GM12892 (cell line): ENCODE measurements at regions not wholly inside any gene's neighbourhood (a gene's known extent, or its start where the extent isn't known, plus 50 kb on each side); places are given as distances from the start of the nearest gene placed in this dataset.

ENCODE experiments used
- DNase-seq: peaks from one replicate; pipeline ENCODE4 v3.0.0; 2011; ENCODE audit not compliant: insufficient read length
- FAIRE-seq: peaks from 2 replicates; lab custom pipeline; 2011; peaks lifted over from hg19 to GRCh38; lab: Jason Lieb, UNC
- POLR2A ChIP-seq: IDR thresholded peaks from 2 replicates; pipeline ENCODE4 v1.6.1; 2011; ENCODE audit warnings: low read depth, low read length, control low read depth
- POLR2AphosphoS5 ChIP-seq: IDR thresholded peaks from 2 replicates; pipeline ENCODE4 v1.6.1; 2011; ENCODE audit warnings: low read depth, low read length, control low read depth
- TAF1 ChIP-seq: IDR thresholded peaks from 2 replicates; pipeline ENCODE4 v1.6.1; 2011; ENCODE audit warnings: low read depth, mild to moderate bottlenecking, control low read depth, low read length, borderline replicate concordance

GRCh38 chr5:106171132-106171531 lies 1499.6 kb downstream of the EFNA5 start:
- FAIRE-seq (no peak), DNase-seq (no peak)
- TF ChIP-seq TAF1 (no peak), POLR2A (no peak), POLR2AphosphoS5 (no peak)

DNA sequence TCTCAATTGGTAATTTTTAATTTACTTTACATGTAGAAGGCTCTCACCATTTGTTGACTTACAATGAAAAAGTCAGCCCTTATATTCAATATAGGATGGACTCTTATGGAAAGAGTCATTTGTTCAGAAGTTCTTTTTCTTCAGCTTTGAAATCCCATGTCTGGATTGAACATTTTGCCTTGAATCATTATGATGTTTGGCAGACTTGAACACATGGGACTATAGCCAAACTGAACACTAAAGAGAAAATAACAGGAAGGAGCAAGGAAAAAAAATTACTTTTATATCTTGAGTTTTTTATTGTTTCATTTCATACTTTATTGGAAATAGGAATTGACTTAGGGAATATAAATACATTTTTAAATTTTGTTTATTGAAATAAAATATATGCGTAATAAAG lies 1503.0 kb downstream of the EFNA5 start:
- DNase-seq (no peak), FAIRE-seq (no peak)
- no peak for TF ChIP-seq POLR2A
- no peak for TF ChIP-seq TAF1
- no peak for TF ChIP-seq POLR2AphosphoS5

DNA sequence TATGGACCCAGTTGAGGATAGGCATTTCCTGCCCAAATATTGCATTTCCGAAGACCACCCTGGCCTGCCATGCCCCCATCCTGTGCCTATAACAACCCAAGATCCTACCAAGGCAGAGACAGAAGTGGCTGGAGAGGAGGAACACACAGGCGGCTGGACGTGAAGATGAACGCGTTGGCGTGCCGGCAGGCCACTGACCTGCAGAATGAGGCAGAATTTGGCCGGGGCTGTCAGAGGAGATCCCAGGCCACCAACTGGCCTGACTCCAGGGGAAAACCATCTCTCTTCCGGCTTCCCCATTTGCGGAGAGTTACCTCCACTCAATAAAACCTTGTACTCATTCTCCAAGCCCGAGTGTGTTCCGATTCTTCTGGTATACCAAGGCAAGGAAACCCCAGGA lies 1507.5 kb downstream of the EFNA5 start:
- DNase-seq (no peak), FAIRE-seq (no peak)
- TF ChIP-seq TAF1 (no peak), POLR2A (no peak)

DNA sequence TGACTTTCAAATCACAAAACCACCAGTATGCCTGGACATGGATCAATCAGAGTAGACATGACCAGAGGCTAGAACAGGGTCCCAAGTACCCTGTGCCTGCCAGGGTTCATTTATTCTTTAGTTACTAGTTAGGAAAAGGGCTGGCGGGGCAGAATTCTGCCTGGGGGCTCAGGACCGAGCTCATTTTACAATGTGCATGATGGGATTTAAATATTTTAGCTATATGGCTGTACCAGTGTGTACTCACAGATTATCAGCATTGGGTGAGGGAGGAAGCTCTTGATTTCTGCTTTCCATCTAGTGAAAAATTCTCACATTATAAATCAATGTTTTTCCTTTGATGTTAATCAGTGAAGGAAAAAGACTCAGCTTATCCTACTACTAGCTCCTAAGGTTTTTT lies 1511.1 kb downstream of the EFNA5 start:
- FAIRE-seq = no peak
- no peak for DNase-seq
- no peak for TF ChIP-seq POLR2AphosphoS5
- no peak for TF ChIP-seq TAF1
- TF ChIP-seq POLR2A = no peak

DNA sequence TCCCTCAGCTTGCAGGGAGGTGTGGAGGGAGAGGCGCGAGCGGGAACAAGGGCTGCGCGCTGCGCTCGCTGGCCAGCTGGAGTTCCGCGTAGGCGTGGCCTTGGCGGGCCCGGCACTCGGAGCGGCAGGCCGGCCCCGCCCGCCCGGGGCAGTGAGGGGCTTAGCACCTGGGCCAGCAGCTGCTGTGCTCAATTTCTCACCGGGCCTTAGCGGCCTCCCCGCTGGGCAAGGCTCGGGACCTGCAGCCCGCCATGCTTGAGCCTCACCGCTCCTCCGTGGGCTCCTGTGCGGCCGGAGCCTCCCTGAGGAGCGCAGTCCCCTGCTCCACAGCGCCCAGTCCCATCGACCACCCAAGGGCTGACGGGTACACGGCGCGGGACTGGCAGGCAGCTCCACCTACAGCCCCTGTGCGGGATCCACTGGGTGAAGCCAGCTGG lies 1516.4 kb downstream of the EFNA5 start:
- DNase-seq (no peak), FAIRE-seq (no peak)
- no peak for TF ChIP-seq POLR2A
- no peak for TF ChIP-seq TAF1
- TF ChIP-seq POLR2AphosphoS5 = no peak

DNA sequence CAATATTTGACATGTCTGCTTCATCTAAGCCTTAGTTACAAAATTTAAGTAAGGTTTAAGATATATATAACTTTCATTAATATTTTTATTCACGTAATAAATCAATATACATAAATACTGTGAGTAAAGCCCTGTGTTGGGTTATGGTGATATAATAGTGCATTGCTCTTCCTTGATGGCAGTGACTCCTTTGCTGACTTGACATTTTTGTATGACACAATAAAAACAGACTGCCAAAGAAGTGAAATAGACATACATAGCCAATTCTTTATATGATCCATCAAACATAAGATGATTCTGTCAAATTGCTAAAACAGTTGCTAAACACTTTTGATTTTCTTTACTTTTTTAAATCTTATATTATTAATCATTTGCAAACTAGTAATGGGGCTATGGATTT lies 1518.2 kb downstream of the EFNA5 start:
- no peak for FAIRE-seq
- TF ChIP-seq TAF1 (no peak), POLR2AphosphoS5 (no peak), POLR2A (no peak)

DNA sequence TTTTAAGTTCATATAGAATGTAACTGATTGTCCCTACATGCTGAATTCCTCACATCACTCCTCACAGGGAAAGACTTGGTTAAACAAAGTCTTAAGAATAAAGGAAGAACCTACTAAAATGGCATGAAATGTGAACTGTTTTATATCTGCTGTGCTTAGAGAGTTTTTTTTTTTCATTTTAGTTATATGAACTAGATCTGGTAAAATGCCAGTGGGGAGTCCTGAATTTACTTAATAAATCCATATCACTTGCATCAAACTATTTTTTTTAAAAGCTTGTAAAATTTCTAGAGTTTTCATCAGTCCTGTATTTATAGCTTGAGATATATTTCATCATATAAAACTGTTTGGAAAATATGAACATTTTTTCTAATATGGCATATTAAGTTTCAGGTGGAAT lies 1528.6 kb downstream of the EFNA5 start:
- DNase-seq = no peak
- TF ChIP-seq TAF1 = no peak
- no peak for TF ChIP-seq POLR2AphosphoS5
- no peak for TF ChIP-seq POLR2A
- FAIRE-seq = no peak

More for the DNA sequence above, 1518.2 kb downstream of the EFNA5 start:
- no peak for DNase-seq

GRCh38 chr5:106140101-106140500 lies 1530.6 kb downstream of the EFNA5 start:
- FAIRE-seq = no peak
- TF ChIP-seq POLR2A (no peak), POLR2AphosphoS5 (no peak), TAF1 (no peak)
- DNase-seq = no peak

- FAIRE-seq (no peak), DNase-seq (no peak)
- TF ChIP-seq TAF1 (no peak), POLR2AphosphoS5 (no peak), POLR2A (no peak)
These were observed 1534.7 kb downstream of the EFNA5 start for GRCh38 chr5:106136061-106136460.

GRCh38 chr5:106135473-106135872 lies 1535.3 kb downstream of the EFNA5 start:
- DNase-seq (no peak), FAIRE-seq (no peak)
- TF ChIP-seq TAF1 = no peak
- no peak for TF ChIP-seq POLR2AphosphoS5

DNA sequence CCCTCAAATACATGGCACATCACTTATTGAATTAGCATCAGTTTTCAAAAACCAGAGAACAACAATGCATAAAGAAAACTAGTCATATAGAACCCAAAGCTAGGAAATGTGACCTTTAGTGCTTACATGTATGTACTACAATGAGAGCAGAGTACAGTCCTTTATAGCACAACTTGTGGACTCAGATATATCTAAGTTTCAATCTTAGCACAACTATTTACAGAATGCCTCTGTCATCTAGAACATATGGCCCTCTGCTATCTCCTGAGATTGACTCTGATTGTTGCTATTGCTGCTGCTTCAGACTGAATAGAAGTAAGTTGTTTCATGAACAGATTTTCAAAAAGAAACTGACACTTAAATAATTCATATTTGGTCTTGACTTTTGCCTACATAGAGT lies 1536.2 kb downstream of the EFNA5 start:
- FAIRE-seq (no peak), DNase-seq (no peak)
- no peak for TF ChIP-seq POLR2AphosphoS5
- no peak for TF ChIP-seq TAF1
- no peak for TF ChIP-seq POLR2A

DNA sequence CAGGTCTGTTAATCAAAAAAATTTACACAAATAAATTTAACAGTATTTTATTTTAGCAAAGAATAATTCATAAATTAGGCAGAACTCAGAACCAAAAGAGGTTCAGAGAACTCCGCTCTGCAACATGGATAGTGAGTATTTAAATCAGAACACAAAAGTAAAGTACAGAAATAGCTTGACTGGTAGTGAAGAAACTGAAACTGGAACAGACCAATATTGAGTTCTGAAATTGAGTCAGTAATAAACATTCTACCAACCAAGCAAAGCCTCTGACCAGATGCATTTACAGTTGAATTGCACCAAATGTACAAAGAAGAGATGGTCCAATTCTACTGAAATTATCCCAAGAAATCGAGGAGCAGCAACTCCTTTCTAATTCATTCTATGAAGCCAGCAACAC lies 1542.8 kb downstream of the EFNA5 start:
- no peak for FAIRE-seq
- DNase-seq = no peak
- TF ChIP-seq POLR2AphosphoS5 (no peak), TAF1 (no peak), POLR2A (no peak)

DNA sequence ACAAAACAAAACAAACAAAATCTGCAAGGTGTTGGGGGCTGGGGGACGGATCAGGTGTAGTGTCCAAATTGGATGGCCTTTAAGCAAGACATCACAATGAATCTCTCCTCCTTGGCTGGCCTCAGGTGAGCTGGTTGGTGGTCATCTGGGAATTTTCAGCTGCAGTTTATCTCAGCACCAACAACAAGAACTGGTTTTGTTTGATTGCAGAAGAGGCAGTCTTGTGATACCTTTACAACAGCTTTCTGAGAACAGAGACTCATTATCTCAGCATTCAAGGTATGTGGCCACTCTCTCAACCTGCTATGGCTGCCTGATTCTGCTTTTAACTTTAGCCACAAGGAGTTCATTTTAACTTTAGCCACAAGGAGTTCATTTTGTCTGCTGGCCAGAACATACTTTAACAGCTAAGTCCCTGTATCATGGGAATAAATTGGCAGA lies 1543.4 kb downstream of the EFNA5 start:
- DNase-seq (no peak), FAIRE-seq (no peak)
- TF ChIP-seq POLR2AphosphoS5 = no peak
- TF ChIP-seq POLR2A = no peak
- TF ChIP-seq TAF1 = no peak
